ENCODE measurements at regions not wholly inside any gene's neighbourhood (a gene's known extent, or its start where the extent isn't known, plus 50 kb on each side); places are given as distances from the start of the nearest gene placed in this dataset.

DNA sequence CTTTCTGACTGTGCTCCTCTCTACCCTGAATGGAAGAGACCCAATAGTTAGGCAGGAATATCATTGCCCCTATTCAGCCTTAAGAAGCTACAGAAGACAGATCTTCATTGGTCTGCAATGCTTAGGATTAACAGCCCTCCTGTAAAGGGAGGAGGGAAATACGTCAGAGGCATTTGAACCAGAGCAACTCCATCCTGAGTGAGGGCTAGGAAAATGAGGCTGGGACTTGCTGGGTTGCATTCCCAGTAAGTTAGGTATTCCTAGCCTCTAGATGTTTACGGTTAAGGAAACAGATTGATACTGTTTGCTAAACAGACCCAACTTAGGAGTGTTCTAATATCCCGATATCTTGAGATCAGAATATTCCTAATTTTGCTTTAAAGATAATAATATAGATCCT, 63.5 kb downstream of the PCDH18 start:
- H3K4me3 ChIP-seq (ENCODE audit: low read depth, low read length): no peak overlapping the region
- no peak for DNase-seq (ENCODE audit: low read depth)

DNA sequence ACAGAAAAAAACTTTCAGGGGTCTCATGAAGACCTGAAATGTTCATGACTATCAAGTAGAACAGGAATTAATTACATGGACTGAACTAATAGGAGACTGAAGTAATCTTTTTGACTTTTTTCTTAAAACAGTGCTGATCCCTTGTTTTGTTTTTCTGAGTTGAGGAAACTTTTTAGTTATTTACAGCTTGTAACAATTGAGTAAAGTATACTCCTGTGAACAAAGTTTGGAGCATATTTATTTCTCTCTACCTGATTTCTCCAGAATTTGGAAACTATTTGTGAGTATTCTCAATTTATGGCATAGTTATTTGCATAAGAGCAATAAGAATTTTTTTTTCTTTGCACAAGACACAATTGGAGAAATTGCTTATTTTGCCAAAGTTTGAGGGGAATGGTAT, 64.8 kb downstream of the PCDH18 start:
- H3K4me3 ChIP-seq (ENCODE audit: low read depth, low read length): no peak overlapping the region
- no peak for DNase-seq (ENCODE audit: low read depth)

DNA sequence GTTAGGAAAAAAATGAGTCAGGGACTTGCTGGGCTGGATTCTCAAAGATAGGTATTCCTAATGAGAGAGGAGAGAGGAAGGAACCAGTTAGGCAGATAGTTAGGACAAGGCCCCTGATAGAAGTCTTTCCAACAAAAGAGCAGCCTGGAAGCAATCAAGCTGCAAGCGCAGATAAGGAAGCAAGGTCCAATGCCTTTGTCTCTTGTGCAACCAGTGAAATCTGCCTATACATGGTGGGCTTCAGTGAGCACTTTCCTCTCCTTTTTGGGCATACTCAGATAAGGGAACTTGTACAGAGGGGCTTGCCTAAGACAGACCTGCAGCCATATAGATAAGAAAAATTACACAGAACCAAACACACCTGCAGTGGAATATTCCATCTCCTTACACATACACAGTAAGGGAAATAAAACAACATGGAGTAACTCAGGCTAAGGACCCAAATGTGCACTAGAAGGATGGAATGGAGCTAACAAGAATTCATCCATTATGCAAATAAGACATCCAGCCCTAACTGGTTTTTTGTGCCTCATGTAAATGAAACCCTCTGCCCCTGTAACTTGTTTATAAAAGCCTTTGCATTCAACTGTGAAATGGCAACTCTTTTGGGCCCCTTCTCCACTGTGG, 68.8 kb downstream of the PCDH18 start:
- DNase-seq (ENCODE audit: low read depth): no peak
- H3K4me3 ChIP-seq (ENCODE audit: low read depth, low read length): no peak overlapping the region

DNA sequence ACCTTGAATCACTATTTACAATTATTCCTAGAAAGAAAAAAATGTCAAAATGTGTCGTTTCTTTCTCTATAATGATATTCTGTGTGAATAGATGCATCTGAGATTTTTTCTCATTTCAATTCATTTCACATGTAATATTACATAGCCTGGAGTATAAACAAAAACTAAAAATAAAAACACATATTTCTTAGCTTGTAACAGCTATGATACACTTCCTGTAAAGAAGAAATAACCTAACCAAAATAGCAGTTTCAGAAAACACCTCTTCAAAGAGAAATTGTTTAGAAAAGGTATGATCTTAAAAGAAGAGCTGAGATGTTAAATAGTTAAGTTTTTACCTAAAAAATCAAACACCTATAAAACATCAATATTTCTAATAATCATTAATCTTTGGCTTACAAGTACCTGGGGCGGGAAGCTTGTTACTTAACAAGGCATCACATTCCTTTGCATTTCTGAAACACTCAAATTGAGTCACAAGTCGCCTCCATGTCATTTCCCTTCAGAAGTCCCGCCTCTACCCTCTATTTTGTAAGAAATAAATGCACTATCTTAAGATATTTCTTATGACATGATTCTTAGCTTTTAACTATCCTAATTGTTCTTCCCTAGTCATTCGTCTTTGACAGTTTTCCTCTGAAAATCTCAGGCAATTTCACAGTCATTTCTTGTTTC, 76.5 kb downstream of the PCDH18 start:
- H3K4me3 ChIP-seq (ENCODE audit: low read depth, low read length): no peak overlapping the region
- DNase-seq (ENCODE audit: low read depth): no peak

DNA sequence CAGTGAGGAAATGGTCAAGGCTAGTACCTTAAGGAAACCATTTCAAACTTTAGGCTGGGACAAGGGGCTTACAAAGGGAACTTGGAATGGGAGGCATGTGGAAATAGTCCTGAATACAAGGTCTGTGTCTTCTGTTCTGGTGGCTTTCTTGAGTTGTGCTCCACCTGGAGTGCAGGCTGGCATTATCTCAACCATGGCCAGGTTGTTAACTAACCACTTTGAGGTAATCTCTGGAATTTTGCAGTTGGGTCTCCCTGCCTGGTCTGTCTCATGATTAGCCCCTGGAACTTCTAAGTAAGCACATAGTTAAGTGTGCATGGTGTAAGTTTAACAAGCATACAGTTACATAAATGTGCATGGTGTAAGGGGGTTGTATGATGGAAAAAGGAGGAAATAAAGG, 77.5 kb downstream of the PCDH18 start:
- DNase-seq (ENCODE audit: low read depth): no peak
- H3K4me3 ChIP-seq (ENCODE audit: low read depth, low read length): no peak overlapping the region

DNA sequence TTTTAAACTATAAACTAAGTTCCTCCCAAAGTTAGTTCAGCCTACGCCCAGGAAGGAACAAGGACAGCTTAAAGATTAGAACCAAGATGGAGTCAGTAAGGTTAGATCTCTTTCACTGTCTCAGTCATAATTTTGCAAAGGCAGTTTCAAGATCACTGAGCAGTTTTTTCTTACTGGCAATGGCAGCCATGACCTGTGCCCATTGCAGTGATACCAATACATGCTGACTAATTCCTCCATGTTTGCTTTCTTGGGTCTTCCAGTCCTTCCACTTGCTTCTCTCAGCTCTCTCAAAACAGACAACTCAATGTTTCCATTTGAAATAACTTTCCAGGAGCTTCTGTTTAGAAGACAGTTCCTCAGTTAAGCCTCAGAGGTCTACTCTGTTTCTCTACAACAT, 79.5 kb downstream of the PCDH18 start:
- no peak for DNase-seq (ENCODE audit: low read depth)
- H3K4me3 ChIP-seq (ENCODE audit: low read depth, low read length): no peak overlapping the region

DNA sequence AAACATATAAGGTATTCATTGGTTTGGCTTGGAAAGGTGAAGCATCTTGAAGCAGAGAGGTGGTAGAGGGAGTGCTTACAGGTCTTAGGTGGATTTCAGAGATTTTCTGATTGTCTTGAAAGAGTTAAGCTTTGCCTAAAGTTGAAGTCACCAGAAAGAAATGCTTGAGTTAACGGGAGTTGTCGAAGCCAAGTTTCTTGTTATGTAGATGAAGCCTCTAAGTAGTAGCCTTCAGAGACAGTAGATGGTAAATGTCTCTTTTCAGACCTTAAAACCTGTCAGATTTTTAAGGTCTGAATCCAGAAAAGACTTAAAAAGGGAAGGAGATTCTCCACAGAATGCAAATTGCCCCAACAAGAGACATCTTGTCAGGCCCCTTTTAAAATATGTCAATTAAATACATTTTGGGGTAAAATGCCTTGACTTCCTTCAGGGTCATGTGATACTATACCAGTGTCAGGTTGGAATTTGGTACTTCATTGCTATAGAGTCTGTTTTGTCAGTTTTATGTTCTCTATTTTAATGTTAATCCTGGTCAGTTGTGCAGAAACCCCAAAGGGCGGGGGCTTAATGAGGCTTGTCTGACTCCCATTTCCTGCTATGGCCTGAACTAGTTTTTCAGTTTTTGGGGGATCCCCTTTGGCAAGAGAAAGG, 81.0 kb downstream of the PCDH18 start:
- H3K4me3 ChIP-seq (ENCODE audit: low read depth, low read length): no peak overlapping the region
- DNase-seq (ENCODE audit: low read depth): no peak

DNA sequence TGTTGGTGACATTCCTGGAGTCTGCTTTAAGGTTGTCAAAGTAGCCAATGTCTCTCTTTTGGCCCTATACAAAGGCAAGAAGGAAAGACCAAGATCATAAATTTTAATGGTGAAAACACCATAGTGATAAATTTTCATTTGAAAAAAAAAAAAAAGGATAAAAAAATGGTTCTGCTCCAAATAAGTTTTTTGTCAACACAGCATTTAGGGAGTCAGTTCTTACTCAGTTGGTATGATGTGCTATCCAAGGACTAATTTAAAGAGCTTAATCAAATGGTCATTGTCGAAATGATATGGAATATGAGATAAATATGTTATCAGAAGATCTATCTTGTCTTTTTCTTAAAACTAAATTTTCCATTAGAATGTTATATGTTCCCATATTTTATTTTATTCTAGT, 83.9 kb downstream of the PCDH18 start:
- no peak overlapping the region for H3K4me3 ChIP-seq (ENCODE audit: low read depth, low read length)
- no peak for DNase-seq (ENCODE audit: low read depth)

DNA sequence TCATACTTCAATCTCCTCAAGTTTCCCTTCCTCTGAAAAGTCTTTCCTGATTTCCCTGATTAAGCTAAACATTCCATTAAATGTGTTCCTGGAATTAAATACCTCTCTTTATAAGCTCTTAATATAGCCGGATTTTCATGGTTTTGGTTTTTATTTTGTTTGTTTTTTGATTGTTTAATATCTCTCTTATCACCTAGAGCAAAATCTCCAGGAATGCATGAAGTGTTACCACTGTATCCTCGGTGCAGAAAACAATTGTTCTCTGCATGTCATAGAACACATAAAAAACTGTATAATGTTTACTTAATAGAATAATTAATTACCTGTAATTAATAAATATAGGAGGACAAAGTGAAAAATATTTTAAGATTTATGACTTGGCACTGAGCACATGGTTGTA, 86.2 kb downstream of the PCDH18 start:
- no peak for DNase-seq (ENCODE audit: low read depth)
- no peak overlapping the region for H3K4me3 ChIP-seq (ENCODE audit: low read depth, low read length)

DNA sequence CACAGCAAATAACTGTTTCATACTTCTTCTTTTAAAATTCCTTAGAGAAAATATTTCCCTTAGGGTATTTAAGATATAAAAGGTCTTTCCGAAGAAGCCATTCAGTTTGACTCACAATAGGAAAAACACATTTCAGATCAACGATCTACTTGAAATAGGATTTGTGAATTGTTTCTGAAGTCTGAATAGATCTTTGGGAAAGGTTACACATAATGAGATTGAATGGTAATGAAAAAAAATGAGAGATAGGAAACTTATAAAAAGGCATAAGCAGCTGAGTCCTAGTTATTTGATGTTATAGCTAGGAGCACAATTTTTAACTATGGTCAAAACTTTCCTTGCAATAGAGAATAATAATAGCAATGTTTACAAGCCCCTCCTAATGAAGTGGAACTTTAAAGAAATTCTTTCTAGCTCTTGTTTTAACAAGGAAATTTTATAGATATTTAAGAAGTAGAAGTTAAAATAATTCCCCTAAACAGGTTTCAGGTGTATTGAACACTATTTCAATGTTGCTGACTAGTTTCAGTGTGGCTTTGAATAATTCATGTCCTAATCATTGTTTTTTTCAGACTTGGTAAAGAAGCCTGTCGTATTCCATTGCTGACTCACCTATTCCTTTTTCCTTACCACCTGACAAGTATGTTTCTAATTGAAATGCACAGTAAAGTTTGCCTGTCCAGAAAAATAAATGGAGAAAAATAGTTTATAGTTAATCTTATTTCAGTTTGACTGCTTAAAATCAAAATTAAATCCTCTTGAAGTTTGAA, 89.1 kb downstream of the PCDH18 start:
- H3K4me3 ChIP-seq (ENCODE audit: low read depth, low read length): no peak overlapping the region
- DNase-seq (ENCODE audit: low read depth): no peak

DNA sequence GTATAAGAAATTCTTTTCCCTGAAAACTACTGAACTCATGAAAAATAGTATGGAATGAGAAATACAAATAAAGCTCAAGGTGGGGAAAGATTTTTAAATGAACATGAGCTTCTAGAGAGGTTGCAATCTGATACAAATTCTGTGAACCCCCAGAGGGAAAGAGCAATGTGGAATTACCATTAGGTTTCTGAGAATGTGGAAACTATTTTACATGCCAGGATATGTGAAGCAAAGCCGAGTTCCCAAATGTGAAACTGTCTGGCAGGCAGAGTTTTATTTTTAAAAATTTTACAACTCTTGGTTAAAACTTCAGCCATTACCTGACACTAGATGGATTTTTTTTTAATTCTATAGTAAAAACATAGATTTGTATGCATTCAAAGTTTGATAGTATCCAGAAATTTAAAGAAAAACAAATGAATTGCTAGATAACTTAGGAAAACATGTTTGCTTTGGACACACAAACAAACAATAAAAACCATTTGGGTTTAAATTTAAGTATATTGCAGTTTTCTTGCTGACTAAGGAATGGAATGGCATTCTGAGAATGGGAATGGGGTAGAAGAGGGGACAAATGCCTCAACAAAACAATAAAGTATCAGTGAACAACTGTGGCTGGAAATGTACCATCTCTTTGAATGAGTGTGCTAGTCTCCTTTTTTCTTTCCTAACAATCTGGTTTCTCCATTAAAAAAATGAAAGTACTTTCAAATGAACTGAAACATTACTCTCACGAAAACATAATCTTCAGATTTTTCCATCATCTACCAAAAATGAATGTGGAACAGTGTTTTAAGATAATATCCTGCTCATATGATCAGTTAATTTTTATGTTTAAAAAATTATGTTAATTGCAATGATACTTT, 99.6 kb downstream of the PCDH18 start:
- no peak overlapping the region for H3K4me3 ChIP-seq (ENCODE audit: low read depth, low read length)
- DNase-seq (ENCODE audit: low read depth): no peak

DNA sequence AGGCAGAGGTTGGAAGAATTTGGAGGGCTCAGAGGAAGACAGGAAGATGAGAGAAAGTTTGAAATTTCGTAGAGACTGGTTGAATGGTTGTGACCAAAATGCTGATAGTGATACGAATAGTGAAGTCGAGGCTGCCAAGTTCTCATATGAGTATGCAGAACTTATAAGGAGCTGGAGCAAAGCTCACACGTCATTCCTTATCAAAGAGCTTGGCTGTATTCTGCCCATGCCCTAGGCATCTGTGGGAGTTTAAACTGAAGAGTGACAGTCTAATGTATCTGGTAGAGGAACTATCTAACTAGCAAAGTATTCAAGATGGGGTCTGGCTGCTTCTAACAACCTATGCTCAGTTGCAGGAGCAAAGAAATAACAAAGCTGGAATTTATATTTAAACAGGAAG, 102.1 kb downstream of the PCDH18 start:
- H3K4me3 ChIP-seq (ENCODE audit: low read depth, low read length): no peak overlapping the region
- no peak for DNase-seq (ENCODE audit: low read depth)

DNA sequence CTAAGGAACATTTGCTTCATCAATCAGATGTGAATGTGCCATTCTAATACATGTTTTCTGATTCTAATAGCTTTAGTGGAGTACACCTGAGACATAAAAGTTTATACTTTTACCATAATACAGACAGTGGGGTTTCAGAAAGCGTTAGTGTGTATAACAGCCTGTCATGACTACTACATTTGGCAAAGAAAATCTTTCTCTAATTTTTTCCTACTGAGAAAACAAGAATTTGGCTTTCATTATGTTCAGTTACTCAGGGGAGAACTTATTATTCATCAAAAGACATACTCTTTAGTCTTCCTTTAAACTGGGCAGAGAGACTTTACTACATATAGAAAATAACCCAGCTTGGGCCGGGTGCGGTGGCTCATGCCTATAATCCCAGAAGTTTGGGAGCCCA, 104.9 kb downstream of the PCDH18 start:
- no peak for DNase-seq (ENCODE audit: low read depth)
- H3K4me3 ChIP-seq (ENCODE audit: low read depth, low read length): no peak overlapping the region

DNA sequence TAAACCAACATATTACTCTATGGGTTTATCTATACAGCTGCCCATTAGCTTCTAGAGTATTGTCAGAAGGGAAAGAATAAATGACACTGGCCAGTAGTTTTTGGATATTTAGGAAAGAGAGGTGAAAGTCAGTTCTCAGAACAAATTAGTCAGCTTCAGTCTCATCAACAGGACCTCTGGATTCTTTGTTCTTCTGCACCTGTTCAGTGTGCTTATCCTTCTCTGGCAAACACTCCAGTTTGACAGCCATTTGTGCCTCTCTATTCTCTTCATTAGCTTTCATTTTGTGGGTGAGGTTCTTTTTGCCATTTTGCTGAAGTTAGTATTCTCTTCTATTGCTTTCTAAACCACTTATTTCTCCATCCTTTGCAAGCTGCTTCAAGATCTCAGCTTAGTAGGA, 107.0 kb downstream of the PCDH18 start:
- no peak for DNase-seq (ENCODE audit: low read depth)
- H3K4me3 ChIP-seq (ENCODE audit: low read depth, low read length): no peak overlapping the region

DNA sequence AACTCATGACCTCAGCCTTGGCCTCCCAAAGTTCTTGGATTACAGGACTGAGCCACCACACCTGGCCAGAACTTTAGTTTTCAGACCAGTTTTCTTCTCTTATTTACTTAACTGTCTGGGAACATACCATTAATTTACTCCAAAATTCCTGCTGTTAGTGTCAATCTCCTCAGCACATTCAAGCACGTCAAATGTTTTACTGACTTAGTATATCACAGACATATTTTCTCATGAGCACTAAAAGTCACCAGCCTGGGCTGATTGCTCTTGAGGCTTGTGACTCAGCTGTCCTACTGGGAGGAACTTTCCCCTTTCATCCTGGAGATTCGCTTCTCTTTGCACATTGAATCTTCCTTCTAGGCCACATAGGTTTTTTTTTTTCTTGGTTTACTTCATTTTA, 109.6 kb downstream of the PCDH18 start:
- DNase-seq (ENCODE audit: low read depth): peak; percentile 36
- H3K4me3 ChIP-seq (ENCODE audit: low read depth, low read length): no peak overlapping the region

DNA sequence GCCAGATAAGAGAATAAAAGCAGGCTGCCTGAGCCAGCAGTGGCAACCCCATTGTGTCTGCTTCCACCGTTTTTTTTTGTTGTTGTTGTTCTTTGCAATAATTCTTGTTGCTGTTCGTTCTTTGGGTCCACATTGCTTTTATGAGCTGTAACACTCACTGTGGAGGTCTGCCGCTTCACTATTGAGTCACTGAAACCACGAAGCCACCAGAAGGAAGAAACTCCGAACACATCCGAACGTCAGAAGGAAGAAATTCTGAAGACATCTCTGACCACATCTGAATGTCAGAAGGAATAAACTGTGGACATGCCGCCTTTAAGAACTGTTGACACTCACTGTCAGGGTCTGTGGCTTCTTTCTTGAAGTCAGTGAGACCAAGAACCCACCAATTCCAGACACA, 110.5 kb downstream of the PCDH18 start:
- peak; percentile 47 for DNase-seq (ENCODE audit: low read depth)
- no peak overlapping the region for H3K4me3 ChIP-seq (ENCODE audit: low read depth, low read length)

DNA sequence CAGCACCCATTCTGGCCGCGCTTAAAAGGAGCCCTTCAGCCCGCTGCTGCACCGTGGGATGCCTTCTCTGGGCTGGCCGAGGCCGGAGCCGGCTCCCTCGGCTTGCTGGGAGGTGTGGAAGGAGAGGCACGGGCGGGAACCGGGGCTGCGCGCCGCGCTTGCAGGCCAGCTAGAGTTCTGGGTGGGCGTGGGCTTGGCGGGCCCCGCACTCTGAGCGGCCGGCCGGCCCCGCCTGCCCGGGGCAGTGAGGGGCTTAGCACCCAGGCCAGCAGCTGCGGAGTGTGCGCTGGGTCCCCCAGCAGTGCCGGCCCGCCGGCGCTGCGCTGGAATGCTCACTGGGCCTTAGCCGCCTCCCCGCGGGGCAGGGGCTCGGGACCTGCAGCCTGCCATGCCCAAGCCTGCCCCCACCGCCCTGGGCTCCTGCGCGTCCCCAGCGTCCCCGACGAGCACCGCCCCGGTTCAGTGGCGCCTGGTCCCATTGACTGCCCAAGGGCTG, 111.3 kb downstream of the PCDH18 start:
- DNase-seq (ENCODE audit: low read depth): no peak
- H3K4me3 ChIP-seq (ENCODE audit: low read depth, low read length): no peak overlapping the region

DNA sequence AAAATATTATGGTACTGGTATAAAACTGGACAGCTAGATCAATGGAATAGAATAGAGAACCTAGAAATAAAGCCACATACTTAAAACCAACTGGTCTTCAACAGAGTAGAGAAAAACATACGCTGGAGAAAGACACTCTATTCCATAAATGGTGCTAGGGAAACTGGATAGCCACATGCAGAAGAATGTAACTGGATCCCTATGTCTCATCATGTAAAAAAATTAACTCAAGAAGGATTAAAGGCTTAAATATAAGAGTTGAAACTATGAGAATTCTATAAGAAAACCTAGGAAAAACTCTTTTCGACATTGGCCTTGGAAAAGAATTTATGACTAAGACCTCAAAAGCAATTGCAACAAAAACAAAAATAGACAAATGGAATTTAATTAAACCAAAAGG, 114.6 kb downstream of the PCDH18 start:
- H3K4me3 ChIP-seq (ENCODE audit: low read depth, low read length): no peak overlapping the region
- DNase-seq (ENCODE audit: low read depth): peak; percentile 21

DNA sequence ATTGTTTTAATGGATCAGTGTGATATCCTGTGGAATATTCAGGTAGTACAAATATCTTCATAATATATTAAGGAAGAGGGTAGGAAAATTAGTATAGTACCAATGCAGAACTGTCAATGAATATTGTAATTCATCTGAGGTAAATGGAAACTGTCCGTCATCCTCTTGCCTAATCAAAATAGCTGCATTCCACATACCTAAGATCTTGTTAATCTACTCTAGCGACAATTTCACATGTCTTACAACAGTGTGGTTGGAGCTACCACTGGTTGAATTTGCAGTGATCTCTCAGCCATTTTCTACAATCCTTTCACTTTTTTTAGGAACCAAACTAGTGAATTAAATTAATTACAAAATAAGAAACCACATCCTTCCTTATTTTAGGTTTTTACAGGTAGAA, 117.5 kb downstream of the PCDH18 start:
- no peak for DNase-seq (ENCODE audit: low read depth)
- no peak overlapping the region for H3K4me3 ChIP-seq (ENCODE audit: low read depth, low read length)
